ENCODE measurements at regions not wholly inside any gene's neighbourhood (a gene's known extent, or its start where the extent isn't known, plus 50 kb on each side); places are given as distances from the start of the nearest gene placed in this dataset.

DNA sequence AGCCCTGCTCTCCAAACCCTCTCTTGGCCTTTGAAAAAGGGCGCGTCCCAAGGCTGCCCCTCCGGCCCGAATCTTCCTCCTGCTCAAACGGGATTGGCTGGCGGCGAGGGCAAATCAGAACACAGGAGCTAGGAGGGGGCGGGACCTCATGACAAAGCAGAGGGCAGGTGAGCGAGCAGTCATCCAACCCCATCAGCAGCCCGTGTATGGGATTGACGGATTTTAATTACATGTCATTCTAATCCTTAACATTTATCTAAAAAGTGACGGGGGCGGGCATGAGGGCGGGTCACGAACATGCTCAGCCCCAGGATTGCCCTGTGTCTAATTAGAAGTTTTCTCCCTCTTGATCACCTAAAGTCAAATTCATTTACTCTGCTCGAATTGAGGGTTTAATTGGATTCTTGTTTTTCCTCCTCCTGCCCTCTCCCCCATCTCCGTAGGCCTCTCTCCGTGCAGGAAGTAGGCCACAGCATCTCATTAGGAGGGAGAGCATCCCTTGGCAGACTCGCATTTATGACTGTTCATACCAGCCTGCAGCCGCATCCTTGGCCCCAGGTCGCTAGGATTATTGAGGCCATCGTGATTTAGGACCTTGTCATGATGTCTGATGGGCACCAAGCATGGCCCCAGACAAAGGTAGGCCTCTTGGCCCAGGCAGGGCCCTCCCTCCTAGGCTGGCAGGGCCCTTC, 147.1 kb downstream of the CHST1 start:
- DNase-seq (ENCODE audit: low spot score): no peak

DNA sequence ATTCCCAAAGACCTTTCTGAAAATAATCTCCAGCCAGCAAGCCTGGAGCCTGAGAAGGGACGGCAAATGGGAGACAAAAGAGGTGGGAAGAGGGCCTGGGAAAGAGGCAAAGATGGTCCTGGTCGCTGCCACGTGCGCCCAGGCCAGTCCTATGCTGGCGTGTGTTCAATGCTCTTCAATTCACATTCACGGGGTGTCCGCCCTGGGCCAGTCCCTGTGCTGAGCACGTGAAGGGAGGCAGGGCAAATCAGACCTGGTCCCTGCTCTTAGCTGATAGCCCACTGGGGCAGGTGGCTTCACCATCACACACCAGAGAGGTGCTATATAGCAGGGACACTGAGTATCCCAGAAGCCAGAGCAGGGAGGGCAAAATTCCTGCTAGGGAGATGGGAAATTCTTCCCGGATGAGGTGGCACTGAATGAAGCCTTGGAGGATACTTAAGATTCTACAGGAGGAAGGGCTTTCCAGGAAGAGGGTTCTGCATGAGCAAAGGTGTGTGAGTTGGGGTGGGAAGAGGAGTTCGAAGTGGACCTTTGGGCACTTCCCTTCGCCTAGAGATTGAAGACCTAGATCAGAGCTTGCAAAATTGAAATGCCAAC, 148.2 kb downstream of the CHST1 start:
- no peak for DNase-seq (ENCODE audit: low spot score)

DNA sequence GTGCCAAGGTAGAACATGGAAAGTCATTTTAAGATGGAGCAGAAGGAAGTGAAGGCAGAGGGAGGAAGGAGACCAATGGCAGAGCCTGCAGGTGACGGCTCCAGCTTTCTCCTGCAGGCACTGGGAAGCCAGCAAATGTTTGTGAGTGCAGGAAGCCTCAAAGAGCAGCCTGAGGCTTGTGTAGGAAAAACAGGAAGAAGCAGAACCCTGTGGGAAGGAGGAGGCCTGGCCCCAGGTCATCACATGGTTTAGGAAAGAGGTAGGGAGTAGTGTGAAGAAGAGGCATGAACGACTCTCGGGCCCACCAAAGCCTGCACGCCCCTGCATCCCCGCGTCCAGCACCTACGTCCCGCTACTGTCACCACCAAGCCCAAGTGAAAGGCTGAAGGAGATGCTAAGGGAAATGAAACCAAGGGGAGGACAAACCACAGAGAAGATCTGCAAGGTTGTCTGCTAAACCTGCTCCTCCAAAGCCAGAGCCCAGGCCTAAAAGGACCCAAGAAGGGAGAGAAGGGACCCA, 151.5 kb downstream of the CHST1 start:
- no peak for DNase-seq (ENCODE audit: low spot score)

DNA sequence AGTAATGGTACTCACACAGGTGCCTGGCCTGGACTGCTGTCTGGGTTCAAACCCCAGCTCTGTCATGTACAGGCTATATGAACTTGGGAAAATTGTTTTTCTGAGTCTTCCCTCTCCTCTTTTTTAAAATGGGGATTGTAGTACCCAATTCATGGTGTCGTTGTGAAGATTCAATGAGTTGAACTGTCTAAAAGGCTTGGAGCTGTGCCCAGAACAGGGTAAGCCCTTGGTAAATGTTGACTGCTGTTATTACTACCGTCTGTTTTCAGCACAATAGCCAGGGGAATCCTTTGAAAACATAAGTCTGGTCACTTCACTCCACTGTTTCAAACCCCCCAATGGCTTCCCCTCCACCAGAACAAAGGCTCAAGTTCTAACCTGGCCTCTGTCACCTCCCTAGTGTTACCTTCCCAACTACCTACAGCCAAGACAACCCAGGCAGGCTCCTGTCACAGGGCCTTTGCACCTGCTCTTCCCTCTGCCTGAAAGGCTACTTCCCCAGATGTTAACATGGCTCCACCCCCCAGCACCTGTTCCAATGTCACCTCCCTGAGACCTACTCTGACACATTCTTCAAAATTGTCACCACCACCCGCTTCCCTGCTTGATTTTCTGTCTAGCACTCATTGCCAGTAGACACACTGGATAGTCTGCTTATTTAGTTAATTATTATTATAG, 152.8 kb downstream of the CHST1 start:
- no peak for DNase-seq (ENCODE audit: low spot score)

DNA sequence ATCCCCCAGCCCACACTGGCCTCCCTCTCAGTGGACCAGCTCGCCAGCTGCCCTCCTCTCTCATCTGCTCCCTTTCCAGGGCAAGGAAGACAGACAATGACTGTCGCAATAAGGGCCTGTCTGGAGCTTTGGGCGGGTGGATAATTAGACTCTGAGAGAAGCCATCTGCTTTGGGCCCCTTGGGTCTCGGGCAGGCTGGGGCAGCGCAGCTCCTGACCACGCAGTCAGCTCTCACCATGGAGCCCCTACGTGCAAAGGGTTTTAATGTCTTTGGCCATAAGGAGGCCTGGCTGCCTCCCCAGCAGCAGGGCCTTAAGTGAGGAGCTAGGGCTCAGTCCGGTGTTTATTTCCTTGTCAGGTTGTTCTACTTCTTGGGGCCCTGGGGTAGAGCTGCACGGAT, 153.9 kb downstream of the CHST1 start:
- DNase-seq (ENCODE audit: low spot score): no peak

DNA sequence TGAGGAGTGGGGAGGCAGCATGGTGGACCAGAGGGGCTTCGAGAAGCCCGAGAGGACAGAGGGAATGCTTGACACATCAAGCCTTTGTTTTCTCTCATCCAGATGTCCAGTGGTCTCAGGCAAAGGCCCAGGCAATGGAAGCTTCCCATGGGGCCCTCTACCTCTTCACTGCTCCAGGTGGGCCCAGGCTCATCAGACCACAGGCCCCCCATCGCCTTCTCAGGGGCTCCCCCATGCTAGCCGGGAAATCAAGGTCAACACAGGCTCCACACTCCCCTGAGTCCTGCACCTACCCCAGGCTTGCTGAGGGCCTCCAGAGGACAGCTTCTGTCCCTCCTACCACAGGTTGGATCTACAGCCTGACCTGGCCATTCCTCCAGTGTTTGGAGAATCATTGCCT, 157.5 kb downstream of the CHST1 start:
- no peak for DNase-seq (ENCODE audit: low spot score)

DNA sequence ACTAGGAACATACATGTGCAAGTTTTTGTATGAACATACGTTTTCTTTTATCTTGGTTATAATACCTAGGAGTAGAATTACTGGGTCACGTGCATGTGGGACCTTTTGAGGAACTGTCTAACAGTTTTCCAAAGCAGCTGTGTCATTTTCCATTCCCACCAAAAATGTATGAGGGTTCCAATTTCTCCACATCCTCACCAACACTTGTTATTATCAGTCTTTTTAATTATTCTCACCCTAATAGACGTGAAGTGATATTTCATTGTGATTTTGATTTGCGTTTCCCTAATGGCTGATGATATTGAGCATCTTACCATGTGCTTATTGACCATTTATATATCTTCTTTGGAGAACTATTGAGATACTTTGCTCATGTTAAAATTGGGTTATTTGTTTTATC, 162.1 kb downstream of the CHST1 start:
- no peak for DNase-seq (ENCODE audit: low spot score)

DNA sequence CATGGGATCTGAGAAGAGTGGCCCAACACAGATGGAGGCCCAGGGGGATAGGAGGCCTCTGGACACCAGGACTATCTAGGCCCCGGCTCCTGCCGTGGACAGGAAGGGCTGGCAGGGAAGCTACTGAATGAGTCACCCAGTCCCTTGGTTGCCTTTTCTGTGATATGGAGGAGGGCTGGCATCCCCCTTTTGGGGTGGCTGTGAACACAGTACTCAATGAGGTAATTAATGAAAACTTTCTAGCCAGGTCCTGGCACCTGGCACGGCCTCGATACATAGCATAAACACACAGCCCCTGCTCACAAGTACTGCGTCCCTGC, 163.2 kb downstream of the CHST1 start:
- no peak for DNase-seq (ENCODE audit: low spot score)

DNA sequence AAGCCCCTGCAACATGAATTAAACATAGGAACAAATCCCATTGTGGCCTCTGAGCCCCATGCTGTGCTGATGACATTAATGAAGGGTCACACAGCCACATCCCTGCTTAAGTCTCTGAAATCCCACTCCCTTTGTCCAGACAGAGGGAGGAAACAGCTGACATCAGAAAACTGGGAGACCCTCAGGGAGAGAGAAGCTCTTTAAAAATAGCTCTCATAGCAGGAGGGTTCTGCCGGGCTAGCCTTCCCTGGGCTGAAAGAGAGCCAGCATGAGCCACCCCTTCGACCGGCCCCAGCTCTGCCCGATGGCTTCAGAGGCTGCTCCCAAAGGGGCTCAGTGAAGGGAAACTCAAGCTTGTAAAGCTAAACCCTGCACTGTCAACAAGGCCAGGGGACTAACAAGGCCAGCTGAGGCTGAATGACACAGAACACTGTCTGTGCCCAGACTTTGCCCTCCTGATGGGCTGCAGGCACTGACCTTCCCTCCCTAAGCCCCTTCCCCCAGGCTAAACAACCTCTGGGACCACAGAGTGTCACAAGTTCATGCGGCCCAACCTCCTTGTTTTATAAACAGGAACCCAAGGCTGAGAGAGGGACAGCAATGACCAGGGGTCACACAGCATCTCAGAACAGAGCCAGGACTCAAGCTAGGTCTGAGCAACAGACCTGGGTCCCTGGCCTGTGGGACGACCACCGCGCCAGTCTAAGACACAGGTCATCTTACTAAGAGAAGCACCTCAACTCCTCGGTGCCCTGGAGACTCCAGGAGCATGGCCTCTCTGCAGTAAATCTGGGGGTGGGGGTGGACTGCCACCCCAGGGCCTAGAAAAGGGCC, 163.8 kb downstream of the CHST1 start:
- DNase-seq (ENCODE audit: low spot score): no peak

DNA sequence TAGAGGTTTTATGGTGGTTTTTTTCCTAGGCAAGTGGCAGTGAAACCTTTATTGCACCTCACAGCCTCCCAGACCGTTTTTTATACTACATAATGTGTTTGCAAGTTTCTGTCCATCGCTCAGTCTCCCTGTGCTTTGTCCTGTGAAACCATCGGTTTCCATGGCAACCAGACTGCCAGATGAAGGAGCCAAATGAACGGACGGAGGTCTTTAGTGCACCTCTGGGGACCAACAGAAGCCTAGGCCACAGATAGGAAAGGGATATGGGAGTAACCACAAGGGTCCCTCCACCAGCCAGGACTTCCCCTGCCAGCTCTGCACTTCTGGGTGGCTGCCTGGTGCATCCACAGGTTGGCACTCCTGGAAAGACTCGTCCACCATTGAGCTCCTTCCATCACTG, 165.0 kb downstream of the CHST1 start:
- DNase-seq (ENCODE audit: low spot score): no peak

DNA sequence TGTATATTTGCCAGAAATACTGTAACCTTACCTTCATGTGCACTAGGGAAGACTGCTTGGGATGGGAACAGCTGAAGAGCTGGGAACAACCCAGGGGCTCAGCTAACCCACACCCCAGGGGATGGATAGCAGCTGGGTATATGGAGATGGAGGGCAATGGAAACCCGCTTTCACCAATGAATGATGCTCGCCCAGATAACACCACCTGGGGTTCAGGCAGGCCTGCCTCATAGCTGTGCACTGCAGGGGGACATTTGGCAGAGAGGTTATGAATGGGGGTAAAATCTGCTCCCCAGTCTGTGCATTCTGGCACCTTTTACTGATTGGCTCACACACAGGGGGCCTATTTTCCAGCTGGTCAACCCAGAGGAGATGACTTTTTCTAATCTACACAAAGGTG, 170.7 kb downstream of the CHST1 start:
- no peak for DNase-seq (ENCODE audit: low spot score)

DNA sequence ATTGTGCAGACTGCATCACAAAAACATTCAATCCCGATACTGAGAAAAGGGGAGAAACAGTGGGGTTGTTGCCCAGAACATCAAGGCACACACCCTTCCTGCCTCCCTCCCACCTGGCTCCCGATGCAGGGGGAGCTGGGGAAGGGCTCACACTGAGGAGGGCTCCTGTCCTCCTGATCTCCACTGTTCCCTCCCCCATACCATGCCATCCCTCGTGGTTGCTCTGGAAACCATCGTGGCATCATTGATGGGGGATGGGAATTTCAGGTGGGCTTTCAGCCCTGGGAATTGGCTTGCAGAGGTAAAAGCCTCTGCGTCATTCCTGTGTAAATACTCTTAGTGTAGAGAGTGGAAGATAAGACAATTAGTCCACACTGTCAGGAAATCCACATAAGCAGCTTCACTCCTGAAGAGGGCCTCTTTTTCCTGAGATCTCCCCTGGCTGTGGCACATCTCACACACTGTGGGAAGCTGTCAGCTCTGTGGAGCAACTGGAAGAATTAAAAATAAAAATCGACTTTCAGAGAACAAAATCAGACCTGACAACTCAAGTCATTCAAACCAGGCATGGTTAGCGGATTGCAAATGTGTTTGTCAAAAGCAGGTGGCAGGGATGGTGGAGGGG, 176.0 kb downstream of the CHST1 start:
- no peak for DNase-seq (ENCODE audit: low spot score)

DNA sequence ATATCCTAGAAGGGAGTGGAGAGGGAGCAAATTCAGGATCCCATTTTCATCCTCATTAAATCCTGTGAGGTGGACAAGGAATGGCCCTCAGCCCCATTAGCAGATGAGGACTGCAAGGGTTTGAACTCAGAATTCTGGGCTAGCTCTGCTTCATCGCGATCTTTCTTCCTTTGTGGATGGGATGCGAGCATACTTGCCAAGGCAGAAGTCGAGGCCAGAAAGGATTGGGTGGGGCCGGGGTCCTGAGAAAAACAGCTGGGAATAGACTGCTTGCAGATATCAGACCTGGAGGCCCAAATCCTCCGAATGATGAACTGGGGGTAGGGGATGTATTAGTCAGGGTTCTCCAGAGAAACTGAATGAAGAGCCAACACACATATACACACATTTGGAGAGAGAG, 179.0 kb downstream of the CHST1 start:
- DNase-seq (ENCODE audit: low spot score): no peak

DNA sequence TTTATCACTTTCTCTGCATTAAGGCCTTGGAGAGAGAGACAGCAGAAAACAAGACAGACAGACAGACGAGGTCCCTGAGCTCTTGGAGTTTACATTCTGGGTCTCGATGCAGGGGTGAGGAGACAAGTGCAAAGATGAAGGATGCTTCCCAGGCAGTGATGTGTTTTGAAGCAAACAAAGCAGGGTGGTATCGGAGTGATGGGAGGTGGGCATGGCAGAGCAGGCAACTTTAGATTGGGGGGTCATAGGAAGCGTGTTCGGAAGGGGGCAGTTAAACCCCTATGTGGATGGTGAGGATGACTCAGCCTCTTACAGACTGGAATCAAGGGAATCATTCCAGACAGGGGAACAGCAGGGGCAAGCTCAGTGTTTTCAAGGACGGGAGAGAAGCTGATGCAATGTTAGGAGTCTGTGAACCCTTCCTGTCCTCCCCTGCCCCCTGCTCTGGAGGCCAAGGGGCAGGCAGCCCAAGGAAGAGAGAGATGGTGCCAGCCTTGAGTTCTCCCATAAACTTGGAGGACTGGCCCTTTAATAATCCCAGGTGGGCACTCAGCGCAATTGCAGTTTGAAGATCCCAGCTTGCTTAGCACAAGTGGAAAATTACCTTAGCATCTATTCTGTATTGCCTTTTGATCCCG, 180.2 kb downstream of the CHST1 start:
- no peak for DNase-seq (ENCODE audit: low spot score)

DNA sequence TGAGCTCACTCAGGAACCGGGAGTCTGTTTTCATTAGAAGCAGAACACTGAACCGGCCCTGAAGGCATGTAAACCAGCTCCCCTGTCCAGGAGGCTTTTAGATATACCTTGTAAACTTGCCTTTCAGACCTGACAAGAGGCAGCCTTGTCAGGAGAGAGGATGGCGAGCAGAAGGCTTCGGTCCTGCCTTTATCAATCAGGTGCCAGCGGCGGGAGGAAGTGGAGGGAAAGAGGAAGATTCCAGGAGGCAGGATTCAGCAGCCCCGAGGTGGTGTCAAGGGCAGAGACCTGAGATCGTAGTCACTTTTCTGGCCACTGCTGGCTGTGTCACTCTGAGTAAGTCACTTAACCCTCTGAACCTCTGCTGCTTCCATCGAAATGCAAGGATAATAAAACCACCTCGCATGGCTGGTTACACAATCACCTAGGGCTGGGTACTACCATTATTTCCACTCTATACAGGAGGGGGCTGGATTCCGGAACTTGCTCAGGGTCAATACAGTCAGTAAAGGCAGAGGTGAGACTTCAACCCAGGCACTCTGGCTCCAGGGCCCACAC, 181.0 kb downstream of the CHST1 start:
- no peak for DNase-seq (ENCODE audit: low spot score)

DNA sequence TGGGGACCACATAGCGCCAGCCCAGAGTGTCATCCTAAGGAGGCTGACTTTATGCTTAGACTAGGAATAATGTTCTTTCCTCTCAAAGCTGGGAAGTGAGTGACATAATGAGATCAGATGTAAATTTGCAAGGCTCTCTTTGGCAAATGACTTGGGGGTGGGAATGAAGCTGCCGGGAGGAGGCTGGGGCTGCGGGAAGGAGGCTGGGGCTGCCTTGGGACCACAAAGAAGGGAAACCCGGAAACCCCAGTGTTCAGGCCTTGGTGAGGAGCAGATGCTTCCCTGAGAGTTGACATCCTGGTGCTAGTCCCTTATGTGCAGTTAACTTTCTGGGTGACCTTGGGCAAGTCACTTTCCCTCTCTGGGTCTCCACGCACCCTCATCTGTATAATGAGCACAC, 182.0 kb downstream of the CHST1 start:
- no peak for DNase-seq (ENCODE audit: low spot score)

DNA sequence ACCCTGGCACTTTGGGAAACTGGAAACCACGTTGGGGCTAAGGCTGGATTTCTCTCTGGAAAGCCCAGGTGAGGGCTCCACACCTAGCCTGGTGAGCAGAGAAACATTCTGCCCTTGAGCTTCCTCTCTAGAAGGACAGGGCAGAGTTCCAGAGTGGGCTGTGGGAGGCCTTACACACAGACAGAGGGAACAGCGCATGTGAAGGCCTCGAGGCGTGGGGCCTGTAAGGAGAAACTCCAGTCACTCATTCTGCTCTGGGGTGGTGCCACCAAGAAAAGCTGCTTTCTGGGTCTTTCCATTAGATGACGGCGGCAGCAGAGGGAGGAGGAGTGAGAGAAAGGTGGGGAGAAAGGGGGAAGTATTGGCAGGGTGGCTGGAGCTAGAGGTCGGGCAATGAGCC, 183.1 kb downstream of the CHST1 start:
- DNase-seq (ENCODE audit: low spot score): no peak

DNA sequence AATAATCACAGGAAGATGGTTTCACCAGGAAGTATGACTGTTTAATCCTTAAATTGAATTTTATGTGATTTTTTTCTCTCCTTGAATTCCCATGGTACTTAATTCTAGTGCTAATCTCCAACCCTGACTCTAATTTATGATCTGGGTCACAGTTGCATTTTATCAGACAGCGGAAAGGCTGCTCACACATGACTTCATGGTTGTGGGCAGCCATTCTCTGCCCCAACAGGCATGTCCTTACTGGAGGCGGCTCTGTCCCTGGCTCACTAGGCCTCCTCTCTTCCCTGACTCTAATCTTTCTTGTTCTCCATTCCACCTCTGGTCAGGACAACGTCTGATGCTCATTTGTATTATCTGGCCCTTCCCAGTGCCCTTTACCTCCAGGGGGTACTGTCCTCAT, 184.4 kb downstream of the CHST1 start:
- DNase-seq (ENCODE audit: low spot score): no peak

DNA sequence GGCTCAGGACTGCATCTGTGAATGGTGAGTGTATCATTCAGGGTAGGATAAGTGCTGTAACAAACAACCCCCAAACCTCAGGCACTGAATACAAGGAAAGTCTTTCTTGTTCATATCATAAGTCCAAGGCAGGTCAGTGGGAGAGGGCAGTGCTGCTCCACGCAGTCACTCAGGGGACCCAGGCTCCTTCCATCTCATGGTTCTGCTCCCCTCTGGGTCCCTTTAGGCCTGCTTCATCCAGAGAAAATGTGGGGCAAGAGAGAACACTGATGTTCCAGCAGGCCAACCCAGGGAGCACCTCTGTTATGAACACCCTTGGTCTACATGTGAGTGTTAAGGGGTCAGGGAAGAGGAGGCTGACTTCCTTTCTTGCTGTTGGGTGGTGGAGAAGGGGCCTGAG, 187.8 kb downstream of the CHST1 start:
- no peak for DNase-seq (ENCODE audit: low spot score)

DNA sequence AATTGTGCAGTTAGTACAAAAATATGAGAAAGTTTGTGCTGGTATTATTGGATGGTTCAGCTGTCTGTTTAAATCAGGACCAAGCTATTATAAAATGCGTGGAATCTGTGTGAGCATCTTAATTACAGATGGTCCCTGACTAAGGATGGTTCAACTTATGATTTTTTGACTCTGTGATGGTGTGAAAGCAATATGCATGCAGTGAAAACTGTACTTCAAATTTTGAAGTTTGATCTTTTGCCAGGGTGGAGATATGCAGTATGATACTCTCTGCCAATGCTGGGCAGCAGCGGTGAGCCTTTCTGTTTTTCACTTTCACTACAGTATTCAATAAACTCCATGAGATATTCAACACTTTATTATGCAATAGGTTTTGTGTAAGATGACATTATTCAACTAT, 189.3 kb downstream of the CHST1 start:
- DNase-seq (ENCODE audit: low spot score): no peak

DNA sequence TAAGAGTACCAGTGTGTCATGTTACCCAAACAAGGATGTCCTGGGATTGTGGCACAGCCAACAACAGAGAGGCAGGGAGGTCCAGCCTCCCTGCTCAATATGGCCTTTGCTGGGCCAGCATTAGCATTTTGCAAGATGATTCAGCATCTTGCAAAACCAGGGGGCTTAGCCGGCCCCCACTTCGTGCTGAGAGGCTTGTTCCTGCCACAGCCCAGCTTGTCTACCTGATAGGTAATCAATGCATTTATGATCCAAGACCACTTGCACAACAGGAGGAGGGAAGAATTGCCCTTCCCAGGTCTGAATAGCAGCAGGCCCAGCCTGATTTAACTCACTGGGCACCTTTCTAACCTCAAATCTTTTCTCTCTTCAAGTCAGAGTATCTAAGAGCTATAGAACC, 189.0 kb upstream of the SYT13 start:
- DNase-seq (ENCODE audit: low spot score): no peak

All from NAMALWA (cell line).